ENCODE measurements at regions not wholly inside any gene's neighbourhood (a gene's known extent, or its start where the extent isn't known, plus 50 kb on each side); places are given as distances from the start of the nearest gene placed in this dataset.

DNA sequence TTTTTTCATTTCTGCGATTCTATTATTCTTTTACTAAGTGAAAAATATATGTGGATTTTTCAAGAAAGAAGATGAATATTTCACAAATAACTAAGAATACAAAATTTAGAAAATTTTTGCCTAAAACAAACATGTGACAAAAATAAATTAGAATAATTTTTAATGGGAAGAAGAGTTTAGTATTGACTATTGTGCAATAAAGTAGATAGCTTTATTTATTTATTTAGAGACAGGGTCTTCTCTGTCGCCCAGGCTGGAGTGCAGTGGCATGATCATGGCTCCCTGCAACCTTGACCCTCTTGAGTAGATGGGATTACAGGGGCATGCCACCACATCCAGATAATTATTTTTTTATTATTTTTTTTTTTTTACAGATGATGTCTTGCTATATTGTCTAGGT, 95.3 kb upstream of the PAQR3 start:
- DNase-seq (ENCODE audit: low spot score): no peak

DNA sequence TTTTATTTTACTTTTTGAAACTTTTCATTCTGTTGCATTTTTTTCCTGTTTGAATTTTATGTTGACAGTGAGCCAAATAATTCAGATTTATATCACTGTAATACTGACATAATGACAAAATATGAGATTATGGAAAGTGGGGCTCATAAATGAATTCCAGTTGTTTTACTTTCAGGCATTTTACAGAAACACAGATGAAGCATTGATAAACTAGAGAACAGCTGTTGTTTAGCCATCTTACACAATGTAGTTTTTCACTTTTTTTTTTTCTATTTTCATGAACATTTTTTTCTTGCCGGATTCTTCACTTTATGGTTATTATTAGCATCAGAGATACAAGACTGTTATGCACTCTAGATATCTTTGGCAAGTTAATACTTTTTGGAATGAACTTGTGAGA, 91.7 kb upstream of the PAQR3 start:
- no peak for DNase-seq (ENCODE audit: low spot score)

DNA sequence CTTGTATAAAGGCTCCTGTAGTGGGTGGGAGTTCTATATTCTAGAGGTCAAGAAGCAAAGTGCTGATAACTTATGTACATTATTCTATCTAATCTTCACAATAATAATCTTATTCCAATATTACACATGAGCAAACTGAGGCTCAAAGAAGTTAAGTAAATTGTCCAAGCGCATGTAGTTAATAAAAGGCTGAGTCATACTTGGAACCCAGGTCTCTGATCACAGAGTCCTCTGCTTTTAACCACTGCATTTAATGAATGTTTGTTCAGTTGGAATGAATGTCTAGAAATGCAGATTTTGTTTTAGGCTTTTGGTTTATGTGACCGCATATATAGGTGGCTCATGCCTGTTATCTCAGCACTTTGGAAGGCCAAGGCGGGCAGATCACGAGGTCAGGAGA, 88.4 kb upstream of the PAQR3 start:
- DNase-seq (ENCODE audit: low spot score): no peak

DNA sequence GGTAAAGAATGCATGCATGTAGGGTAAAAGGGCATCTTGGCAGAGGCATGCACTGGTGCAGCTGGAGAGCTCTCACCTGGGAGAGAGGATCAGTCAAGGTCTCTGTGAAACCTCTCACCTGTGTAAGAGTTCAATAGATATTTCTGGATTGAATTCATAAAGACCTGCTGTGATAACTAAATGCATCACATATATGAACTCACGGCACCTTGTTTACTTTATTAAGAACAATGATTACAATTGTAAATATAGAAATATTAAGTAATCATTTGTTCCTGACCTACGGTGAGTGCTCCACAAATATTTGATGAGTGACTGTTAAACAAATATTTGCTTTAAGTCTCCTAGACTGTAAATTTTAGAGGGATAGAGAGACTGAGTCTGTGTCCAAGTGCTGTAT, 85.9 kb upstream of the PAQR3 start:
- no peak for DNase-seq (ENCODE audit: low spot score)

DNA sequence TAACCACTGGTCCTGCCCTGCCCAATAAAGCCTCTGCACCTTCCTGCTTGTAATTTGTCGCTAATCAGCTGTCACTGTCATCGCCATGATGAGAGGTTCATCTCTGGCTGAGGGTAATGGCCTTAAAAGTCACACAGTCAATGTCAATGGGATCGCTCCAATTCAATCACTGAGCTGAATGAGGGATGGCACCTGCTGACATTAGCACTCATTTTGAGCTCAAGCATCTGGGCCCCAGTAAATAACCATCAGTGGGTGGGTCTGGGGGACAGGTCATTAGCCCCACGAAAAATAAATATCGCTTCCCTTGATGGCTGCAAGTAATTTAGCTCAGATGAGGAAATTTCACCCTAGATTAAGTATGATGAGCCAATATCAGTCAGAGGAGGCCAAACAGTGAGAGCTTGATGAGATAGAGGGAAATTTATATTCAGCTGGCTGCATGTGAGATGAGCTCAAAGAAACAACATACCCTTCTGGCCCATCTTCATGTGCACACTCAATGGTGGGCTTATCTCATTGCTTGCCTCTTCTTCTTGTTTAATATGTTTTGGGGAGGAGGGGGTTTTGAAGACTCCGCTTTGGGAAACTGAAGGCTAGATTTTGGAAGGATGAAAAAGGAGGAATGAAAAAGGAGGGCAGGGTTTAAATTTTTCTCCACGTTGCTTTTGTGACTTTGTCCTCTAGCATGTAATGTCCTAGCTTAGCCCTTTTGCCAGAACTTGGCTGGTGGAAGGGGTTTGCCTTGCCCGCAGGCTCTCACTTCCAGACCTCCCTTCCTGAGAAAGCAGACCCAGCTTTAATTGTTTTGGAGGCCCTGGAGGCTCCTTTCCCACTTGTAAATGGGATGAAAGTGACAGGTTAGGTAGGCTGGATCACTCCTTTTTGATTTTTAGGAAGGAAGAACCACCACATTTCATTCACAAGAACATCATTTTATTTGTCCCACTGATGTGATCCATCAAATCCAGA, 84.8 kb upstream of the PAQR3 start:
- no peak for DNase-seq (ENCODE audit: low spot score)

DNA sequence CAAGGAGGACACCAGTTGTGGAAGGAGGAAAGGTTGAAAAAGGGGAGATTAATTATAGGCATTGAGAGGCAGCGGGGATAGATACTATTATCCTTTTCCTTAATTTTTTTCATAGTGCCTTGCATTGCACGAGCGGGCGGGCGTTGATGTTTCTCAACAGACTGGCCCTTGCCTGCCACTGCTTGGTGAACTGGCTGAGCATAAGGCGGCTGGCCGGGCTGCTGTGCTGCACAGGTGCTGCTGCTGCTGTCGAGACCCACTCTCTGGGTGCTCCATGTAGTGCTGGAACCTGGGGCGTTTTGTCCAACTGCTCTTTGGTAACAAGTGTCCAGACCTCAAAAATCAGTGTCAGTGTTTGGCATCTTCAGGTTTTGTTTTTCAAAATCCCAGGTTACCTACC, 83.3 kb upstream of the PAQR3 start:
- DNase-seq (ENCODE audit: low spot score): no peak

DNA sequence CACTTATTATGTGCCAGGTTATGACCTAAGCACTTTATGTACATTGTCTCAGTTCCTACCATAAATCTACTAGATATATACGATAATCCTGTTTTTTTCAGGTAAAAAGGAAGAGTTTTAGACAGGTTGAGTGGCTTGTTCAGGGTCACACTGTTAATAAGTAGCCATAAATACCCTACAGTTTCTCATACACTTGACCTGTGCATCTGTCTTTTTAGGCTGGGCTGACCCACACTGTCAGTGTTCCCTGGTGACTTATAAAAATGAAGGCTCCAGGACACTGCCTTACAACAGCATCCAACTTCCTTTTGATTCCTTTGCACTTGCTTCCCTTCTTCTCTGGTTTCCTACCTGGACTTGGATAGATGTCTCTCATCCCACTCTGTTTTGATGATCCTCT, 78.2 kb upstream of the PAQR3 start:
- DNase-seq (ENCODE audit: low spot score): no peak

DNA sequence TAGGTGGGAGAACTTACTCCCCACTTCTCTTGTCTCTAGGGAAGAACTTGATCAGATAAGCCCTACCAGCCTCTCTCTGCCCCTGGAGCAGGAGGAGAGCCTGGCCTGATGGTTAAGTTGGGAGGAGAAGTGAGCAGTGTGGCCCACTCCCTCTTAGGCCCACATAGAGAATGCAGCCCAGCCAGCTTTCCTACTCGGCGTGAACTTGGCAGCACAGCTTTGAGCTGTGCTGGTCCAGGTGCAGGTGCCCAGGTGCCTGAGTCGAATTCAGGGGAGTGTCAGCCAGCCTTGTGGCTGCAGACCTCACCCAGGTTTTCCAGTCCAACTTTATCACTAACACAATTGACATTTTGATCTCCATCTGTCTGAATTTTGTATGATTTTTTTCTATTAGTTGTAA, 77.6 kb upstream of the PAQR3 start:
- DNase-seq (ENCODE audit: low spot score): no peak

DNA sequence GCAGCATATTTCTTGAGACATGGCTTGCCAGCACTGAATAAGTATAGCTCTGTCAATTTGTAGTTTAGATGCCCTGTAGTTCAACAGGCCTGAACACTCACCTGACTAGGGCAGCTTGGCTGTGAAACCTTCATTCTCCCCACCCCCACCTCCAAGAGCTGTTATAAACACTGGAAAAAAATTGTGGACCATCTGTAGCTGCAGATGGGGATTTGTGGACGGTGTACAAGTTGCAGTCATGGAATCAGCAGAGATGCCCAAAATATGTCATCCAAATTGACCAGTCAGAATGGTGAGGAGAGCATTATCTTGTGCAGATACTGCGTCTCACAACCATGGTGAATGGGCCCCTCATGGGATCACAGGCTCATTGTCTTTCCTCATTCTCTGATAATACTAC, 76.2 kb upstream of the PAQR3 start:
- DNase-seq (ENCODE audit: low spot score): no peak

DNA sequence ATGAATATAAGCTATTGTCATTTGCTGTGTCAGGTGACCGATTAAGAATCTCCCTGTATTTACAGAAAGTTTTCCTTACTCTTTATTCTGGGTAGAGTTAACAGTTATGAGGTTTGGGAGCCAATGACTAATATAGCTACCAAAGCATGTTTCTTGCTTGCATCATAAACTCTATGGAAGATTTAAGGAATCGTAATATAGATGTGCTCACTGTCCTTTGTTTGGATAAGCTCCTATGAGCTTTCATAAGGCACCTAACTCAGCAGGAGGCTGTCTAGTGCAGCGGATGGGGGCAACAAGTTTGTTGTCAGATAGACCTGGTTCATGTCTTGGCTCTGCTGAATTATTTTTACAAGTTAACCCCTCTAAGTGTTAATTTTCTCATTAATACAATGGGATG, 75.0 kb upstream of the PAQR3 start:
- no peak for DNase-seq (ENCODE audit: low spot score)

DNA sequence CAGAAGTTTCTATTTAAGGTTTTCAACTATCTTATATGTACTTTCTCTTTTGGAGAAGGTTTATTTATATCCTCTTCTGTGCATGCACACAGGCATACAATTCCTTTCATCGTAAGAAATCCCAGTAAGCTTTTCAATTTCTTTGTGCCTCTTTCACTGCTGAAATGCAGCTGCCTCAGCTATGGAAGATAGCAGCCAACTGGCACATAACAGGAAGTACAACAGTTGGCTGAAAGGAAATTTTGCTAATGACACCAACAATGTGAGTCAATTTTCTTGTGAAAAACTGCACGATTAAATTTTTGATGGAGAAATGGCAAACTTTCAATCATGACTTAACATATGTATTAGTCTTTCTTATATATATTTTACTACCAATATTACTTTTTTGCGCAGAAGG, 74.5 kb upstream of the PAQR3 start:
- DNase-seq (ENCODE audit: low spot score): no peak

DNA sequence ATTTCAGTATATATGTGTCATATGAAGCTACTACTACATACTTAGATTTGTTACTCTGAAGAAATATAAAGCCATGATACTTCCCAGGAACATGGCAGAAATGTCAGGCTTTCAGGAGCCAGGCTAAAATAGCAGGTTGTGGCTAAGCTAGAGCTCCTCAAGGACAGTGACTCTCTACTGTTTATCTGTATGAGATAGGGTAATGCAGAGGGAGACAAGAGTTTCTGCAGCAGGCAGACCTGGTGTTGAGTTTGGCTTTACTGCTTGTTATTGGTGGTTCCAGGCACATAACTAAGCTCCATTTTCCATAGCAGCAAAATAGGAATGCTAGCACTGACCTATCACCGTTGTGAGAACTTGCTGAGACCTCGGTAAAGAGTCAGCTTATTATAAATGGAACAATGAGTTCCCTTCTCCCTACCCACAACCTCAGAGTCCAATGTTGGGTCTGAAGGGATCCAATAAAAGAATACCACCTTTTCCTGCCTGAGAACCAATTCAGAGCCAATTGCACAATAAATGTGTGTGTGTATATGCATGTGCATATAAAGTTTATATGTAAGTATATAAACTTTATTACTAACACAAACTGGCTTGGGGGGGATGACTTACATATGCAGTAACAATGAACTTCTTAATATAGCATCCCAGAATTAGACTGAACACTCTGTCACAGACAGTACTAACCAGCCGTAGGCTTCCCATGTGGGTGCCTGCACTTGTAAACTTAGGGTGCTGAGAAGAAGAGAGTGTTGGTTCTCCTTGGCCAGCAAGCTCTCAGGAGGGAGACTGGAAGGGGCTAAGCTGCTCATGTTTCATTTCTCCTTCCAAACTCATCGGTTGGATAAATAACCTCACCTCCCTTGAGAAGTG, 51.9 kb upstream of the PAQR3 start:
- no peak for DNase-seq (ENCODE audit: low spot score)

DNA sequence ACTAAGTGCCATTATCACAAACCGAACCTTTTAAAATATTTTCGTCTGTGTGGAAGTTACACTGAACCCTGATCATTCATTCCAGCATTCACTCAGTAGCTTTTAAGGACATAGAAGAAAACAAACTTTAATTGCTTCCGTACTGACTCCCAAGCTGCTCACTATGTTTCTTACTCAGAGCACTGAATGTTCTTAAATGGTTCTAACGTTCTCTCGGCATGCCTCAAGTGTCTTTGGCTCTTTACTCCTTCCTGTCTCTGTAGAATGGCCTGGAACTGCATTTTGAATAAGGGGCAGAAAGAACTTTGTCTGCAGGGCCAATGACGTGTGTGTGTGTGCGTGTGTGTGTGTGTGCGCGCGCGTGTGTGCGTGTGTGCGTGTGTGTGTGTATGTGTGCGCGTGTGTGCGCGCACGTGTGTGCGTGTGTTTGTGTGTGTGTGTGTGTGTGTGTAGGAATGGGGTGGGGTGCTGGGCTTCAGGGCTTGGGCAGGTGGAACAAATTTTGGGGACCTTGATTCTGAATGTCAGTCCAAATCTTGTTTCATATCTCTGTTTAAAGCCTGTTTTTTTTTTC, 50.5 kb upstream of the PAQR3 start:
- DNase-seq (ENCODE audit: low spot score): no peak

All from mesenteric fat pad (tissue), 1 donor.